ENCODE measurements at regions not wholly inside any gene's neighbourhood (a gene's known extent, or its start where the extent isn't known, plus 50 kb on each side); places are given as distances from the start of the nearest gene placed in this dataset.
A peak's percentile ranks its signal among the peaks of the same experiment; 100 is the strongest.

- DNase-seq = peak; percentile 32
Measured at GRCh38 chr2:175234153-175234552, 52.6 kb upstream of the ATP5MC3 start.

DNA sequence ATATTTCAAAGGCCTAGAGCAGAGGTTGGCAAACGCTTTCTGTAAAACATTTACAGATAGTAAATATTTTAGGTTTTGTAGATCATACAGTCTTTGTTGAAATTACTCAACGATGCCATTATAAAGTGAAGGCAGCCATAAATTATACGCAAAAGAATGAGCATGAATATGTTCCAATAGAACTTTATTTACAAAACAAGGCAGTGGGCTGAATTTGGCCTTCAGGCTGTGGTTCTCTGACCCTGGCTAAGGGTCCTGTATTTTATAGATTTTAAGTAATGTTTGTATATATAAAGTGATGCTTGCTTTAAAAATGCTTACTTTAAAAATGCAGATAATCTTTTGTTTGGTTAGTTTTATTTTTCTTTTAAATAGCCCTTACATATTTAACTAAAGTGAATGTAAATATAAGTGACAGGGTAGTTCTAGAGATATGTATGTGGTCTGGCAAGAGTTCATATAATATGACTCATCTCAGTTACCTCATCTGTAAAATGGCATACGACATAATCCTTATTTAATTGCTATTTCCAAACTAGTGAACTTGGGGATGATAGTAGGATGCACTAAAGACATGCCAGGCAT, 51.7 kb upstream of the ATP5MC3 start:
- DNase-seq = no peak
